ENCODE measurements at regions not wholly inside any gene's neighbourhood (a gene's known extent, or its start where the extent isn't known, plus 50 kb on each side); places are given as distances from the start of the nearest gene placed in this dataset.

DNA sequence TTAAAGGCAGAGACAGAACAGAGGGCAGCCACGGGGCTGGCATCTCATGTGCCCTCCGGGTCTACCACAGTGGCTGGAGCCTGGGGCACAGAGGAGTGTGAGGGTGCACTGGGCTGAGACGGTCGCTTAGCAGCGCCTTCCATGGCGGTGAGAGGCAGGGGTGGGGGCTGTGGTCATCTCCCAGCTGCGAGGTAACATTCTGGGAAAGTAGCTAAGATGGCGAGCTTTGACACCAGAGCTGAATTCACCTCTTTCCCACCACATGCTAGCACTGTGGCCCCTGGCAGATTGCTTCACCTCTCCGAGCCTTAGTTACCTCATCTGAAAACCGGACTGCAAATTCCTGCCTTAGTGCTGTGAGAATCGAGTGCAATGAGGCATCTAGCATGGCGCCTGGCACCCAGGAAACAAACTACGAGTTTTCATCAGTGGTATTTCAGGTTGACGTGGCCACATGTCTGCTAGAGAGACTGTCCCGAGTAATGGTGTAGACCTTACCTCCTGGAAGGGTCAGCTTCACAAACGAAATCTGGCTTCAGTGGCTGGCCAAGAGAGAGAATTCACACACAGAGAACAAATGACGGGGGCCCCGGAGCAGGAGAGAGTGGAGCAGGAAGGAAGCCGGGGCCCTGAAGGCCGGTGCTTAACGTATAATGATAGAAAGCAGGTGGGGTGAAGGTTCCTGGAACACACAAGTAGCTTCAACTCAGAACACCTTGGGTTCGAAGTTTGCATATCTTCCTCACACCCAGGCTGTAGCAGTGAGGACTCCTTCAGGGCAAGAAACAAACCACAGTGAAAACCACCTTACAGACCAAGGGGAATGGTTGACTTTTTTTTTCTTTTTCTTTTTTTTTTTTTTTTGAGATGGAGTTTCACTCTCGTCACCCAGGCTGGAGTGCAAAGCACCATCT is 63.9 kb upstream of the RPH3AL start:
- Histone ChIP-seq H3K36me3 (ENCODE audit: control insufficient read depth in 4 of 4, insufficient read depth in 4 of 4, low read length in 3 of 4) (peaks cover 0 to 8% (median 5%) of the 10 kb centered on the region in 4 experiments), H3K4me3 (ENCODE audit: control insufficient read depth in 1 of 7, extremely low read depth in 1 of 7, insufficient read depth in 4 of 7, low read depth in 2 of 7, low read length in 6 of 7) (peak overlapping the region in 2 of 7 experiments; percentile 45), H3K27me3 (replicated peaks in 2 of 5; ENCODE audit: control insufficient read depth in 4 of 5, insufficient read depth in 5 of 5, low read length in 4 of 5) (no peaks in the 10 kb centered on the region), H3K9me3 (ENCODE audit: control extremely low read depth in 1 of 5, control insufficient read depth in 4 of 5, insufficient read depth in 2 of 5, low read depth in 1 of 5, low read length in 4 of 5) (no peaks in the 10 kb centered on the region), H3K27ac (ENCODE audit: insufficient read depth in 1 of 2, low read depth in 1 of 2, low read length in 2 of 2, poor library complexity in 1 of 2, severe bottlenecking in 2 of 2) (peak overlapping the region in 1 of 2 experiments; percentile 97), H3K4me1 (ENCODE audit: control extremely low read depth in 1 of 4, control insufficient read depth in 4 of 4, insufficient read depth in 4 of 4, low read length in 3 of 4) (peaks cover 24 to 89% (median 83%) of the 10 kb centered on the region in 4 experiments)
- DNase-seq: peak; percentile 52 to 85 (median 82)
- WGBS (ENCODE audit: insufficient coverage): 43% methylated on average over 19 of the region's 23 CpGs
- ChIA-PET POLR2A (no interaction called here), CTCF (interaction anchor here (0.9 to 1.6 kb wide), 6 partner anchors 22 to 122 kb away, joined by 3 to 5 read pairs (median 3); no protein-coding TSS in a partner anchor)

- CTCF ChIA-PET: interaction anchor here (0.6 to 1.9 kb wide), 8 partner anchors 25 to 274 kb away, joined by 3 to 5 read pairs (median 3); no protein-coding TSS in a partner anchor
- H3K27me3 ChIP-seq (replicated peaks in 2 of 5; ENCODE audit: control insufficient read depth in 4 of 5, insufficient read depth in 5 of 5, low read length in 4 of 5): no peaks in the 10 kb centered on the region
- 0% methylated on average over 15 of the region's 25 CpGs for WGBS (ENCODE audit: insufficient coverage)
- H3K9me3 ChIP-seq (ENCODE audit: control extremely low read depth in 1 of 5, control insufficient read depth in 4 of 5, insufficient read depth in 2 of 5, low read depth in 1 of 5, low read length in 4 of 5): no peaks in the 10 kb centered on the region
- peaks cover 20 to 87% (median 83%) of the 10 kb centered on the region in 4 experiments for H3K4me1 ChIP-seq (ENCODE audit: control extremely low read depth in 1 of 4, control insufficient read depth in 4 of 4, insufficient read depth in 4 of 4, low read length in 3 of 4)
- peaks cover 0 to 23% (median 11%) of the 10 kb centered on the region in 4 experiments for H3K36me3 ChIP-seq (ENCODE audit: control insufficient read depth in 4 of 4, insufficient read depth in 4 of 4, low read length in 3 of 4)
- H3K27ac ChIP-seq (ENCODE audit: insufficient read depth in 1 of 2, low read depth in 1 of 2, low read length in 2 of 2, poor library complexity in 1 of 2, severe bottlenecking in 2 of 2): peak overlapping the region; percentile 92 to 97
- peak; percentile 98 to 100 (median 99) for DNase-seq
- POLR2A ChIA-PET: interaction anchor here (0.7 to 1.8 kb wide), 5 partner anchors 31 to 188 kb away, joined by 3 to 7 read pairs (median 3); no protein-coding TSS in a partner anchor
- H3K4me3 ChIP-seq (ENCODE audit: control insufficient read depth in 1 of 7, extremely low read depth in 1 of 7, insufficient read depth in 4 of 7, low read depth in 2 of 7, low read length in 6 of 7): peak overlapping the region; percentile 13 to 89 (median 73)
These were observed 61.2 kb upstream of the RPH3AL start for GRCh38 chr17:413706-414380.

GRCh38 chr17:413016-413350 is 60.4 kb upstream of the RPH3AL start:
- 5% methylated on average over 6 of the region's 10 CpGs for WGBS (ENCODE audit: insufficient coverage)
- peak in 2 of 3 donors; percentile 45 to 54 for DNase-seq
- H3K9me3 ChIP-seq (ENCODE audit: control extremely low read depth in 1 of 5, control insufficient read depth in 4 of 5, insufficient read depth in 2 of 5, low read depth in 1 of 5, low read length in 4 of 5): no peaks in the 10 kb centered on the region
- peaks cover 14 to 79% (median 75%) of the 10 kb centered on the region in 4 experiments for H3K4me1 ChIP-seq (ENCODE audit: control extremely low read depth in 1 of 4, control insufficient read depth in 4 of 4, insufficient read depth in 4 of 4, low read length in 3 of 4)
- peak overlapping the region; percentile 45 to 89 (median 73) for H3K4me3 ChIP-seq (ENCODE audit: control insufficient read depth in 1 of 7, extremely low read depth in 1 of 7, insufficient read depth in 4 of 7, low read depth in 2 of 7, low read length in 6 of 7)
- H3K36me3 ChIP-seq (ENCODE audit: control insufficient read depth in 4 of 4, insufficient read depth in 4 of 4, low read length in 3 of 4): peaks cover 0 to 23% (median 12%) of the 10 kb centered on the region in 4 experiments
- H3K27ac ChIP-seq (ENCODE audit: insufficient read depth in 1 of 2, low read depth in 1 of 2, low read length in 2 of 2, poor library complexity in 1 of 2, severe bottlenecking in 2 of 2): peak overlapping the region; percentile 92 to 97
- ChIA-PET CTCF (interaction anchor here (0.7 to 3.2 kb wide), 16 partner anchors 21 to 512 kb away, joined by 3 to 30 read pairs (median 6); no protein-coding TSS in a partner anchor), POLR2A (interaction anchor here (0.9 to 1.5 kb wide), 2 partner anchors 183 to 188 kb away, joined by 4 read pairs; no protein-coding TSS in a partner anchor)
- H3K27me3 ChIP-seq (replicated peaks in 2 of 5; ENCODE audit: control insufficient read depth in 4 of 5, insufficient read depth in 5 of 5, low read length in 4 of 5): no peaks in the 10 kb centered on the region

GRCh38 chr17:412211-413015 is 59.8 kb upstream of the RPH3AL start:
- 31% methylated on average over 9 of the region's 15 CpGs for WGBS (ENCODE audit: insufficient coverage)
- Histone ChIP-seq H3K27me3 (replicated peaks in 2 of 5; ENCODE audit: control insufficient read depth in 4 of 5, insufficient read depth in 5 of 5, low read length in 4 of 5) (no peaks in the 10 kb centered on the region), H3K27ac (ENCODE audit: insufficient read depth in 1 of 2, low read depth in 1 of 2, low read length in 2 of 2, poor library complexity in 1 of 2, severe bottlenecking in 2 of 2) (peak overlapping the region; percentile 92 to 97), H3K9me3 (ENCODE audit: control extremely low read depth in 1 of 5, control insufficient read depth in 4 of 5, insufficient read depth in 2 of 5, low read depth in 1 of 5, low read length in 4 of 5) (no peaks in the 10 kb centered on the region), H3K4me3 (ENCODE audit: control insufficient read depth in 1 of 7, extremely low read depth in 1 of 7, insufficient read depth in 4 of 7, low read depth in 2 of 7, low read length in 6 of 7) (peak overlapping the region; percentile 45 to 89 (median 73)), H3K4me1 (ENCODE audit: control extremely low read depth in 1 of 4, control insufficient read depth in 4 of 4, insufficient read depth in 4 of 4, low read length in 3 of 4) (peaks cover 12 to 73% (median 69%) of the 10 kb centered on the region in 4 experiments), H3K36me3 (ENCODE audit: control insufficient read depth in 4 of 4, insufficient read depth in 4 of 4, low read length in 3 of 4) (peaks cover 0 to 29% (median 18%) of the 10 kb centered on the region in 4 experiments)
- DNase-seq: peak; percentile 76 to 87 (median 84)
- CTCF ChIA-PET: interaction anchor here (0.6 to 3.2 kb wide), 31 partner anchors 12 to 1229 kb away, joined by 3 to 30 read pairs (median 4); no protein-coding TSS in a partner anchor
- POLR2A ChIA-PET: interaction anchor here (0.6 to 1.5 kb wide), 4 partner anchors 83 to 276 kb away, joined by 3 to 4 read pairs (median 4); no protein-coding TSS in a partner anchor

GRCh38 chr17:411421-412120 is 59.0 kb upstream of the RPH3AL start:
- no peaks in the 10 kb centered on the region for H3K27me3 ChIP-seq (replicated peaks in 2 of 5; ENCODE audit: control insufficient read depth in 4 of 5, insufficient read depth in 5 of 5, low read length in 4 of 5)
- H3K4me3 ChIP-seq (ENCODE audit: control insufficient read depth in 1 of 7, extremely low read depth in 1 of 7, insufficient read depth in 4 of 7, low read depth in 2 of 7, low read length in 6 of 7): peak overlapping the region in 5 of 7 experiments; percentile 4 to 89 (median 73)
- ChIA-PET POLR2A (interaction anchor here (1.1 to 1.5 kb wide), 2 partner anchors 190 to 277 kb away, joined by 4 read pairs; no protein-coding TSS in a partner anchor), CTCF (interaction anchor here (0.8 to 3.2 kb wide), 26 partner anchors 13 to 299 kb away, joined by 3 to 30 read pairs (median 6); no protein-coding TSS in a partner anchor)
- DNase-seq: no peak
- peaks cover 0 to 31% (median 19%) of the 10 kb centered on the region in 4 experiments for H3K36me3 ChIP-seq (ENCODE audit: control insufficient read depth in 4 of 4, insufficient read depth in 4 of 4, low read length in 3 of 4)
- 87% methylated on average over 10 of the region's 12 CpGs for WGBS (ENCODE audit: insufficient coverage)
- peak overlapping the region in 1 of 2 experiments; percentile 97 for H3K27ac ChIP-seq (ENCODE audit: insufficient read depth in 1 of 2, low read depth in 1 of 2, low read length in 2 of 2, poor library complexity in 1 of 2, severe bottlenecking in 2 of 2)
- peaks cover 7 to 66% (median 62%) of the 10 kb centered on the region in 4 experiments for H3K4me1 ChIP-seq (ENCODE audit: control extremely low read depth in 1 of 4, control insufficient read depth in 4 of 4, insufficient read depth in 4 of 4, low read length in 3 of 4)
- H3K9me3 ChIP-seq (ENCODE audit: control extremely low read depth in 1 of 5, control insufficient read depth in 4 of 5, insufficient read depth in 2 of 5, low read depth in 1 of 5, low read length in 4 of 5): no peaks in the 10 kb centered on the region
